Frontal cortex (tissue), 3 donors: ENCODE measurements at regions not wholly inside any gene's neighbourhood (a gene's known extent, or its start where the extent isn't known, plus 50 kb on each side); places are given as distances from the start of the nearest gene placed in this dataset.

ENCODE experiments used
- DNase-seq, 2 donors: peaks; one replicate each; pipeline ENCODE4 v3.0.0; 2012; ENCODE audit warnings: low spot score in 2 of 2
- FAIRE-seq: peaks from 2 replicates; lab custom pipeline; 2012; peaks lifted over from hg19 to GRCh38; lab: Jason Lieb, UNC
- donor health status: control.
- donor health status: control.
- donor health status: control.

DNA sequence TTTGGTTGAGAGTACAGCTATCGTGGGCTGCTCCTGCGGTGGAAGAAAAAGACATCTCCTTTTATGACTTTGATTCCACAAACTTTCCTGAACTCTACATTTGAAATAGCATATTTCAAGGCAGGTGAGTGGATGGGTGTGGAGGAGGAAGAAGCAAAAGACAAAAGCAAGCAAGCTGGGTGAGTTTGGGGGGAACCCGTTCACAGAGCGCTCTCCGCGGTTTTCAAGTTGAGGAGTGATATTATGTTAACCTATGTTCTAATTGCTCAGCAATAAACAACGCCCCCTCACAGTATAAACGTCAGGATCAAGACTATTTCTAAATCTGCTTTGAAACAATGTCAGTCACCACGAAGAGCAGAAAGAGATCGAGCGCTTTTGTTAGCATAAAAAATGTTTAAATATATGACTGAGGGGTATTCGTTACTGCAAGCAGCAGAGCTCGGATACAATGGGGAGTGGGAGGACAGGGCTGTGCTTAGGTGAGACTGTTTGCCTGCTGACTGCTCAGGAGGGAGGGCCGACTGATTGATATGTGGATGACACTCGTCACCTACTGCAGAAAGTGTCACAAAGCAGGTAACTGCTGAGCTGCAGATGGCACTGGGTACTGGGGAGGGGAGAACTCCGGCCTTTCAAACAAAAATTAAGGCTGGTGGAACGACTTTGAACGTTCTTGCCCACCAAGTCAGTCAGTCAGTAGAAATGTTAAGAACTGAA, 236.5 kb downstream of the DRD1 start:
- DNase-seq (no peak), FAIRE-seq (no peak)

- FAIRE-seq (no peak), DNase-seq (no peak)
Observed at GRCh38 chr5:175206669-175207068, 237.3 kb downstream of the DRD1 start.

GRCh38 chr5:175202463-175203068, 241.4 kb downstream of the DRD1 start:
- FAIRE-seq (no peak), DNase-seq (no peak)

DNA sequence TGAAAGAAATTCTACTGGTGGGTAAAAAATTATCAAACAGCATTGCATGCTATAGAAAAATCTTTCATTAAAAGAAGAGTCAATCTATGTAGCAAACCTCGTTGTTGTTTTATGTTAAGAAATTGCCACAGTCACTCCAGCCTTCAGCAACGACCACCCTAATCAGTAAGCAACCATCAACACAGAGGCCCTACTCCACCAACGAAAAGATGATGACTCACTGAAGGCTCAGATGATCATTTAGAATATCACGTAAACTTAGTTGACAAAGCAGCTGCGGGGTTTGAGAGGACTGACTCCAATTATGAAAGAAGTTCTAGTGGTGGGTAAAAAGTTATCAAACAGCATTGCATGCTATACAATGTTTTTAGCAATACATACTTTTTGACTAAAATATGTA, 242.6 kb downstream of the DRD1 start:
- FAIRE-seq (no peak), DNase-seq (no peak)

DNA sequence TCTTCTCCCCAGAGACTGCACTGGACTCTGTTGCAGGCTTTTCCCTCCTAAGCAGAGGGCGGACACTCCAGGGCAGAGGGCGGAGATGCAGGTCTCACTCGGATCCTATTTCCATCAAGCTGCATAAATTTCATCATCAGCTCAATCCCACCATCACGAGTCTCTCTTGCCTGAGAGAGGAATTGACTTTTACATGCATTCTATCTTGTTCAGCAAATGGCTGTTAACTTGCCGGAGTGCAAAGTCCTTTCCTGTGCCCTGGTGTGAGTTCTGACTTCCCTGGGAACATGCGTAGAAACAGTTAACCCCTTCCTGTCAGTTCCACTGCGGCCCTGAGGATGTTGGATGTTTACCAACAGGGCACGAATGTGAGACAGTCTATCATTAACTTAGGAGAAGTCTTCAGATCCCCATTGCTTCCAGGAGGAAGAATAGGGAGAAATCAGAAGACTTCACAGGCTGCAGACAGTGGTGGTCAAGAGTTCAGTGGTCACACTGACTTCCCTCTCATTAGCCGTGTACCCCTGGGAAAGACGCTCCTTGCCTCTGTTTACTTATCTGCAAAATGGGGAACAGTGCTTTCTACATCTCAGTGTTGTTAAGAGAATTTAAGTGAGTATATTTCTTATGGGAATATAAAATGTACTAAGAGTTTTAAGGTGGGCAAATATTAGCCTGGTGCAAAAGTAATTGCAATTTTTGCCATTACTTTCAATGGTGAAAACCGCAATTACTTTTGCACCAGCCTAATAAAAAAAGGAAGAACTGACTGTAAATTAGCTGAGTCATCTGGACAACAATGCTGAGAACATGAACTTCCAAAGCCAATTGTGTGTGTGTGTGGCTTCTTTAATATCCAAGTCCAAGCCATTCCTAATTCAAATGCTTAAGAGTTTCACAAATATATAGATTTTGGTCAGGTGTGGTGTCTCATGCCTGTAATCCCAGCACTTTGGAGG, 248.0 kb downstream of the DRD1 start:
- FAIRE-seq = no peak
- DNase-seq = no peak

GRCh38 chr5:175181331-175181730, 262.7 kb downstream of the DRD1 start:
- FAIRE-seq (no peak), DNase-seq (no peak)

DNA sequence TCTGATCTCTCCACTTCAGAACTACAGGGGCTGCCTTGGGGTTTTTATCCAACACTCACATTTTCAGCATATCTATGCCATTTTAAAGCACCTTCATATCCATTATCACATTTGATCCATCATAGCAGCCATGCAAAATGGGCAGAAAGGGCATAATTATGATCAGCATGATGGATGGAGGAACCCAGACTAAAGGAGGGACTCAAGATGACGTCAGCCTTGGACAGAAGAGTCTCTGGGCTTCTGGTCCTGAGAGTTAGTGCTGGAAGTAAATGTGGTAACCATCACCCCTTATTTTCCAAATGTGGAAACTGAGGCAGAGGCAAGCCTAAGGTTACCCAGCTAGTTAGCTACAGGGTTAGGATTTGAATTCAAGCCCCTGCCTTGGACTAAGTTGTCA, 273.1 kb downstream of the DRD1 start:
- FAIRE-seq (no peak), DNase-seq (no peak)

- DNase-seq = no peak
- no peak for FAIRE-seq
Observed at GRCh38 chr5:175168882-175169507, 275.0 kb downstream of the DRD1 start.

DNA sequence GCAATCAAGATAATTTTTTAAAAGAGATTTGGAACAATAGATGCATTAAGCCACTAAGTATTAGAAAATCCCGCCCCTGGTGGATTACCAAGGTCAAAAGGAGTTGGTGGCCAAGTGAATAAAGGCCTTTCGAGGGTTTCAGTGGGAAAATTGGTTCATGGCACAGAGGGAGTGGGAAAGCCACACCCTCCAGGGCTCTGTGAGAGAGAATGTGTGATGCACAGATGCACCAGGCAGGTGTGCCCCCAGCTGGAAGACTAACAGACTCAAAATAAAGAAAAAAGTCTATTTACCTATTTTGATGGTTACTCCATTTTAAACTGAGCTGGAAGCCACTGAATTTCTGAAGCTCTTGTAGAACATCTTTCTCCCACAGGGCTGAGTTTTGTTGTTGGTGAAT, 278.0 kb downstream of the DRD1 start:
- no peak for FAIRE-seq
- DNase-seq = no peak

DNA sequence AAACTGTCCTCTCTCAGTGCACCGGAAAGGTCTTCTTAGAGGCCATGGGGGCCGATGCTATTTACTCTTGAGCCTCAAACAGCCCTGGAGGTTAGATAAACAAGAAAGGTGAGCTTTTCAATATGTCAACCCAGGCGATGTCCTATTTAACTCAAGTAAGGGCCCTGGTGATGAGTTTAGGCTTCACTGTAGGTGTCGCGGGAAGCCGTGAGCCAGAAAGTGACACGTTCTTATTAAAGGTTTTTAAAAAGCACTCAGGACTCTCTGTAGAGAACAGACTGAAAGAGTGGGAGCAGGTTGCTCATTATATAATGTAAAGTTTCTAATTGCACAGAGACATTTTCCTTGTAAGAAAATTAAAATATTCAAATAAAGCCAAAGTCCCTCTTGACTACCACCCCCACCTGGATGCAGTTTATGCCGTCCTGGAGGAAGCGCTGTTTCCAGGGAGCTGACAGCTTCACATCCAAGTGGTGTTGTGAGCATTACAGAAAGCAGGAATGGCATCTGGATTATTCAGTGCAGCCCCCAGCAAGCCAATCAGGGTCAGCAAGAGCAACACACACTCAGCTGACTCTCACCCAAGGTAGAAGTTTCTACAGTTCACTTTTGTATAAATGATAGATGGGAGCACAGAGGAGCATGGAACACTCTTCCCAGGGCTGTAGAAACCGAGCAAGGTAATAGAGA, 280.3 kb downstream of the DRD1 start:
- FAIRE-seq (no peak), DNase-seq (no peak)

GRCh38 chr5:175162036-175162435, 281.9 kb downstream of the DRD1 start:
- no peak for FAIRE-seq
- no peak for DNase-seq

GRCh38 chr5:175159956-175160355, 284.0 kb downstream of the DRD1 start:
- FAIRE-seq (no peak), DNase-seq (no peak)

- no peak for DNase-seq
- FAIRE-seq = no peak
Observed at GRCh38 chr5:175148636-175149172, 295.3 kb downstream of the DRD1 start.

GRCh38 chr5:175146733-175147132, 297.2 kb downstream of the DRD1 start:
- DNase-seq = no peak

GRCh38 chr5:175141421-175141820, 302.6 kb downstream of the DRD1 start:
- no peak for FAIRE-seq
- no peak for DNase-seq

More at GRCh38 chr5:175146733-175147132, 297.2 kb downstream of the DRD1 start:
- no peak for FAIRE-seq

- no peak for FAIRE-seq
- no peak for DNase-seq
Observed at GRCh38 chr5:175133185-175133584, 310.8 kb downstream of the DRD1 start.

DNA sequence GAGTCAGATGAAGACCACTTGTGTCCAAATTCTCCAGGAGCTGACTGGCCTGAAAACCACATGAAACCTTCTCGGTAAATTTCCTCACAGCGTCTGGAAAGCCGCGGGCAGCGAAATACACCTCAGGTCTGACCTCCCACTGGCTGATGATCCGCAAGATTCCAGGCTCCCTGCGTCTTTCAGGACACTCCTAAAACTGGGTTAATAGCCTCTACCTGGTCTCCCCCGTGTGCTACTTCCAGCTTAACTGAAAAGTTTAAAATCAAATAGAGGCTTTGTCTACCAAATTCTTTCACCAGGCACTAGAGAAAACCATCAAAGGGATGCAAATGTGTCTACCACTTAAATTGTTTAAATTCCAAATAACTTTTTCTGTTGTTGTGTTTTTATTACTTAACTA, 312.6 kb downstream of the DRD1 start:
- FAIRE-seq = no peak
- no peak for DNase-seq

DNA sequence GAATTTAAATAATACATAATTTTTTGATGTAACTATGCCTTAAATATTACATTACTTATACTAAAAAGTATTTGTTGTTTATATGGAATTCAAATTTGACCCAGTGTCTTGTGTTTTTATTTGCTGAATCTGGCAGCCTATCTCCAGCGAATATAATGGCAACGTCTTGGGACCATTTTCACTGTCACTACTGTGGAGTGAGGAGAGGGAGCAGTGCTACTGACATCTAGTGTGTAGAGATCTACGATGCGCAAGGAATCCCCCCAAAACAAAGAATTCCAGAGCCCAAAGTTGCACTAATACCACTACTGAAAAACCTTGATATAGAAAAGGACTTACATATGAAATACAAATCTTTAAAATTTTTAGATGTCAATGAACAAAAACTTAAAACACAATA, 314.4 kb downstream of the DRD1 start:
- no peak for FAIRE-seq
- no peak for DNase-seq

GRCh38 chr5:175129121-175129520, 314.9 kb downstream of the DRD1 start:
- DNase-seq (no peak), FAIRE-seq (no peak)
